Fibroblast of skin of abdomen (primary cell): ENCODE measurements at regions not wholly inside any gene's neighbourhood (a gene's known extent, or its start where the extent isn't known, plus 50 kb on each side); places are given as distances from the start of the nearest gene placed in this dataset.
A peak's percentile ranks its signal among the peaks of the same experiment; 100 is the strongest.

Experiments
- DNase-seq: peaks from one replicate; pipeline ENCODE4 v3.0.0-alpha.2; 2013

DNA sequence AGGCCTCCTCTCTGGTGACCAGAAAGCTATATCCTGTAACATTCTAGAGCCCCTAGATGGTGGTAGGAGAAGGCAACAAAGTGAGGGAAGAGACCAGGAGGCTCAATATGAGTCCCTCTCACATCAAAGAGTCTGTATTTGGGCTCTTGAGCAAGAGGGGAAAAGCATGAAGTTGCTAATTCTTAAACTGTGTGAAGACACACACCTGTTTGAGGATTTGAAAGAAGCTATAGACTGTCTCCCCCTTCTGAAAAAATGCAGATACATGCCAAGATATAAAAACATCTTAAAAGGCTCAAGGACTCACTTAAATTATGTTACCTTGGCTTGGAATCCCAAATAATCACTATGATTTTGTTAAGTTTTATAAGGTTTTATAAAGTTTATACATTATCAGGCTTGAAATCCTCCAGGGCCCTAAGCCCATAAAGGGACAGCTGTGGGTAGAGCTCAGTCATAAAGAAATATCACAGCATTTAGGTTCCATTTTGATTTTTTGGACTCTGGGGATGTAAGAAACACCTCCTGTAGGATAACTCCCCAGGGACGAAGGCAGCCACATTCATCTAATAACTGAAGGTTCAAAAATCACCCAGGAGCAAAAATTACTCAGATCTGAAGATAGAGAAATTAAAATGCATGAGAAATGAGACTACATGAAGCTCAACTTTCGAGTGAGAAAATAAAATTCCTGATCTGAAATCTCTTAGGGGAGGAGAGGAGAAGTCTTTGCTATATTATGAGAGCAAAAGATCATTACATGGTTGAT, 136.1 kb upstream of the LGALSL start:
- DNase-seq: no peak

DNA sequence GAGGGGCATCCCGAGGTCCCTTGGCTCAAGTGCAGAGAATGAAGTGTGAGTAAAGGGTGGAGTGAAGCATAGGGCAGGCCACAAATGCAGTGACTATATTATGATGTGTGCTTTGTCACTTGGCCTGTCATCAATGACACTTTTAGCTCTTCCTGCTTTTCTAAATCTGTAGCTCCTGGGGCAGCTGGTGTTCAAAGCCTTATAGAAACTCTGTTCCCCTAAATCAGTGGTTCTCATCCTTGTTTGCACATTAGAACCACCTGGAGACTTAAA, 135.6 kb upstream of the LGALSL start:
- DNase-seq: no peak

DNA sequence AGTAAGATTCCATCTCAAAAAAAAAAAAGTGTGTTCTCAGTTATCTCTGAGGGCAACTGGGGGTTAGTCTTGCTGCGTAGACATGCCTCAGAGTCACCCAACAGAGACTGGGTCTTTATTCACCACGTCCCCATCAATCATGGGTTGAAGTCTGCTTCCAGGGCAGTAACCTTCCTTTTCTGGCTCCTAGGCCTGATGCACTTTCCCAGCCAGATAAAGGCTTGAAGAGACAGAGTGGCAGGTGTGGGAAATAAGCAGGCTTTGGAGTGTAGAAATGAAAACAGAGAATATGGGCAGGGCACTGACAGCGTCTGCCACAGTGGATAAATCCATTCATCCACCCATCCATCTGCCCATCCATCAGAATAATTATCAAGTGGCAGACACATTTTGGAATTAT, 134.1 kb upstream of the LGALSL start:
- DNase-seq: no peak

DNA sequence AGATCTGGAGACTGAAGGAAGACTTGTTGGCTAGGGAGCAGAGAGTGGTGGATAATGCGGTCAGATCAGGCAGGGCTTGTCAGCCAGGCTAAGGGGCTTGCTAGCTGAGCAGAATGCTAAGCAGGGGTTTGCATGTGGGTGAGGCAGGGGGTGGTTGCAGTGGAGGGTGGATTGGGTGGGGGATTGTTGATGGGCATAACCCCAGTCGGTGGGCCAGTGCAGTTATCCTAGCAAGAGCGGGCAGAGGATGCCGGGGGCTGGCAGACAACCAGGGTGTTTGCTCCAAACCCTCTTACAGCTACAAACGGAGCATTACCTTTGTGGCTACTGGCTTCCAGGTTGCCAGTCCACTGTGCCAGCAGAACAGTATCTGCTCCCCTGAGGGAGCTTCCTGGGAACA, 131.5 kb upstream of the LGALSL start:
- DNase-seq: no peak

DNA sequence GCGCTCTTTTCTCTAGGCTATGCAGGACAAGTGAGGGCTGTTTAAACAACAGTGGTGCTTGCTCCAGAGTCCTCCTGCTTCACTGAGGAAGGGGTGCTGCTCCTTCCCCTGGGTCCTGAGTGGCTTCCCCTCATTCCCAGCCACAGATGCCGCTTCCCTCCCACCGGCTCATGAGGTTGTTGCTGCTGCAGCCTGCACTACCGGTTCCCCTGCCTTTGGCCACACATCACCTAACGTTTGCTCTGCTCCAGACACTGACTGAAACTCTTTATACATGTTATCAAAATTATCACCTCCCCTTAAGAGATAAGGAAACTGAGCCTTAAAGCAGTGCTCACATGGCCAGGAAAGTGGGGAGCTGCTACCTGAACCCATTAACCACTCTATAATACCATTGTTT, 130.8 kb upstream of the LGALSL start:
- no peak for DNase-seq

DNA sequence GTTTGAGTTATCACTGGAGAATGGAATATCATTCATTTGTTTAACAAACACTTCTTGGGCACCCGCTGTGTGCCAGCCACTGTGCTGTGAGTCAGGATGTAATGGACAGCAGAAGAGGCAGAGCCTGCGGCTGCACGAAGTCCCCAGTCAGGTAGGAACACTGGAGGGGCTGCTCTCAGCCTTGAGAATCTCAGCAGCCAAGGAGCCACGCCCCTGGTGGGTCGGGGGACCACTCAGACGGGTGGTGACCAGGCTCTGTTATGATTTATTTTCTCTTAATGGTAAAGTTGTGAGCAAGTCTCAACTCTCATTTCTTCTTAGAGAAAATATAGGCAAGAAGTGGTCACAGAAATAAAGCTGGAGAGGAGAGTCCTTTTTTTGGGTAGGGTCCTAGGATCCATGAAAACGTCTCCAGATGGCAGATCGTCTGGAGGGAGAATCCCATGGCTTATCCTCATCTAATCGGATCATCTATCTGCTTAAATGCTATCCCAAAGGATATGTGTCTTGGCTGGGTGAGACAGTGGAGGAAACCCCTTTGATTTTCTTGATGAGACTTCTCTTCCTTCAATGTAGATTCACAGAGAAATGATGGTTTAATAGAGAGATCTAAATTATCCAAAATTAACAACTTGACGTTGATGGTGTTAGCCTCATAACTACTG, 129.1 kb upstream of the LGALSL start:
- DNase-seq: no peak

DNA sequence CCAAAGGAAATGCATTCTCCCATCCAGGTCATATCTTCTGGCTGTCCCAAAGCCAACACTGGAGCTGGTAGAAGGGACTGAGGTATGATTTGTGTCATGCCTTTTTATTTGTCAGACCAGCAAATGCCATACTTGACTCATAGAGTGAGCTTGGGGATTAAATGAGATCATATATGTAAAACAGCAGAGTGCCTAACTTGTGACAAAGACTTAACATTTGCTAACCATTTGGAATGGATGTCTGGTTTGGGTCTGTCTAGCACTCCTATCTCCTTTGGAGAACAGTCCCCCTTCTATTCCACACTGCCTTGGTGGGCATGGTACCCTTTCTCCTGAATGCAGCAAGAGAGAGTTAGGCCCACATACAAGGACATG, 128.5 kb upstream of the LGALSL start:
- no peak for DNase-seq

DNA sequence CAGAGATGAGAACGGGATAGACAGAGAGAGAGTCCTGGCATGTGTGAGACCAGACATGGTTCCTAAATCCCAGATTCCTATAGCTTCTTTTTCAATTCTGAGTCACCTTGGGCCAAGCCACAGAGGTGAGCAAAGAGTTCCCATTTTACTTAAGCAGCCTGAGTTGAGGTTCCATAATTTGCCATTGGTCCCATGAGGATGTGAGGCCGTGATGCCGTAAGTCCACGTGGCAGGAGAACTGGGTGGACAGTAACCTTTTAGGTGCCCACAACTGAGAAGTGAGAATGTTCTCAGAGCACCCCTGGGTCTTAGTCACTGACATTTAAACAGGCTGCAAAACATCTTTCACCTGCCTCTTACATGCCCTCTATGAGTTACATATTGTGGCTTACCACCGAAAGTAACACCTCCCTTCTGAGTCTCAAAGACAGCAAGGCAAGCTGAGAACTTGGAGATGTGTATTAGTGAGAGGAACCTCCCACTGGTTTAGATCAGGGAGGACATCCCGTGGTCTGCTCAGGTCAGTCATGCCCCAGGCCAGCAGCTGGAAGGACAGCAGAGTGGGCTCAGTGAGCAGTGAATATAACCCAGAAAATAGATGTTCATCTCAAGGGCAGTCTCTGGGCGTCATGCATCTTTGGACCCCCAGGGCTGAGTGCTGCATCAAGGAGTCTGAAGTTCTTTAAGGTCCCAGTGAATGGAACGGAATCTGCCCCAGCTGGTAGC, 127.9 kb upstream of the LGALSL start:
- no peak for DNase-seq

DNA sequence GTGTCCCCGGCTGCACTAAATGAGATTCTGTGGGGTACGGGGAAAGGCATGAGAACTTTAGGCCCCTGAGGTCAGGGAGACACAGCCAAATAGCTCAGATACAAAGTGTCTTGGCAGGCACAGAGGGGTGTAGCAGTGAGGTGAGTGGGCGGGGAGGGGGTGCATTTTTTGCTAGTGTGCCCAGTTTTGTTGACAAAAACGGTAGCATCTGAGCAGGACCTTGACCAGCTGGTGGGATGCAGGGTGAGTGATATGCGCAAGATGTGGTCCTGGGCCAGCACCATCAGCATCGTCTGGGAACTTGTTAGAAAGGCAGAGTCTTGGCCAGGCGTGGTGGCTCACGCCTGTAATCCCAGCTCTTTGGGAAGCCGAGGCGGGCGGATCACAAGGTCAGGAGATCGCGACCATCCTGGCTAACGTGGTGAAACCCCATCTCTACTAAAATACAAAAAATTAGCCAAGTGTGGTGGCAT, 127.3 kb upstream of the LGALSL start:
- DNase-seq: no peak

DNA sequence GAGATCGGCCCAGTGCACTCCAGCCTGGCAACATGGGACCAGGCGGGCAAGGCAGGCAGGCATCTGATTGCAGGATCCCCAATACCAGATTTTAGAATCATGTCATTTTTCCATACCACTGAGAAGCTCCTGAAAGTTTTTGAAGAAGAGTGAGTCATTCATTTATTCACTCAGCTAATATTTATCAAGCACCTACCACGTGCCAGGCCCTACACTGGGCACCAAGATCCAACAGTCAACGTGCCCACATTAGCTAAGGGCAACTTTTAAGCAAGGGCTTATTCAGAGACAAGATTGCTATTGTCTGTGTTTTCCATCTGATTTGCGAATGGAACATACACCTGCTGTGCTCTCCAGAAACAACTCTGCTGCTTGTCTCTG, 126.8 kb upstream of the LGALSL start:
- no peak for DNase-seq

DNA sequence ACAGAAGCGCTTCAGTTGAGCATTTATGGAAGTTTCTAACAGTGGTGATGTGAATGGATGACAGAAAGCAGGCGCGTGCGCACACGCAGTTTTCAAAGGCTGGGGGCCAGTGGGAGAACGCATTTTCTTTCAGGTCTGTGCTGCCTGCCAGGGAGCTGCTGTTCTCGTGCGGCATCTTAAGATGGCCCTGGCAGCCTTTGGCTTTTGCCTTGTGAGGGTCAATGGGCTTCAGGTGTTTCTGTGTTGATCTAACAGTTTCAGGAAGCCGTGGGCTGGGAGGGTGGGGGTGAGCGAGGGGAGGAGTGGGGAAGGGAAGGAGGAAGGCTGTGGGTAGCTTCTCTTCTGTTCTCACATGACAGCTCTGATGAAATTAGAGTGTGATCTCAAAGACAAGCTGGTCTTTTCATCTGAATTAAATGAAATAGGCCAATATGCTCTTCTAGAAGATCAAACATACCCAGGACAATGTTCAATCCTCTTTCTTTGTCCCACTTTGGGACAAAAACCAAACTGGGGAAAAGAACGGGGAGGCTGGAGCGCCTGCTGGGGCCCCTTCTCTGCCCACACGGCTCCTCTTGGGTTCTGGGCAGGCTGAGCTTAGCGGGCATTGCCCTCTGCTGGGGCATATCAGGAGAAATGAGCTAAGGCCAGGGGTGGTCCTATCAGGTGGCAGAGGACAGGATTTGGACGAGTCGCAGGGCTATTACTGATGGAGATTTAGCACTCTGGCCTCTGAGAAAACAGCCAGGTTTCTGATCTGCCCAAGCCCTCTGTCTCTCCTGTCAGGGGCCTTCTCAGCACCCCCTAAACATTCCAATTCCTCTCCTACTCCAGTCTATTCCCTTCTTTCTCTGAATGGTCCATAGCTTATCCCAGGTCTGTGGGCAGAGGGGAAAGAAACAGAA, 126.2 kb upstream of the LGALSL start:
- DNase-seq: peak; percentile 38

DNA sequence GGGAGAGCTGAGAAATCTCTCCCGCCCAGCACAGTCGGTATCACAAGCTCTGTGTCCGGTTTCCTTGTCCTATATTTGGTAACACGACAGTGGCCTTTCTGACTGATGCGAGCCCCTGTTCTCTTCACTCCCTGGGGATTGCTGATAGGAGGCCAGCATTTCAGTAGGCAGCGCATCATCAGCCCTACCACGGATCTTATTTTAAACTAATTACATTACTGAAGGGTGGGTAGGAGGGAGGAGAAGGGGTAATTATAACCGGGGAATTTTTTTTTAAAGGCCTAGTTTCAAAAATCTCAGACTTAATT, 125.6 kb upstream of the LGALSL start:
- DNase-seq: no peak

DNA sequence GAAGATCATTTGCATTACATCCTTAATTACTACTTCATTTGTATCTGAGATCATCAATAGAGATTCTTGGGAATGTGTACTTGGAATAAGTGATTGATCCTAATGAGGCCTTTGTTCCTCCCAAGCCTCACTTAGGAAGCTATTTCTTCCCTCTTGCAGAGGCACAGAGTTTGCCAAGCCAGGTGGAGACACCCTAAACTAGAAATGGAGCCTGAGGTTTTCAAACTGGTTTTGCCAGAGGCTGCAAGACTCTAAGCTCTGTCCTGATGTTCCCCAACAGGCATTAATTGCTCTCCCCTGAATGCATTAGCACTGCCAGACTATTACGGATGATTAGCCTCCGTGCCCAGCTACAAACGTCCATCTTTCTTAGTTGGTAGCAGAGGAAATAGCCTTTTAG, 125.2 kb upstream of the LGALSL start:
- no peak for DNase-seq

DNA sequence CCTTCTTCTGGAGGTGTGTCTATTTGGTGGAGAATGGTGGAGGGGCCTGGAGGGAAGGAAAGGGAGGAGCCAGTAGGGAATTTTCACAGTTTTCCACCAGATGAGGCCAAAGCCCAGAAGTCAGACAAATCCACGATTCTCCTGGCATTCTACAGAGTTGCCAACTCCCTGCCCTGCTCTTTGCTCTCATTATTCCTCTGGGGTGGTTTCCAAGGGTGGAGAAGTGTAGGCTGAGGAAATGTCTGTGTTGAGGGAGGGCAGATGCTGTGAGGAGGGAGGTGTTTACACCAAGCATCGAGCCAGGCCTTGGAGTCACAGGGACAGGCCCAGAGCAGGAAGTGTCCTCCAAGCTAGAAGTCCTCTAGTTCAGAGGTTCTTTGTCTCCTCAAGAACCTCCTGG, 124.1 kb upstream of the LGALSL start:
- DNase-seq: no peak

DNA sequence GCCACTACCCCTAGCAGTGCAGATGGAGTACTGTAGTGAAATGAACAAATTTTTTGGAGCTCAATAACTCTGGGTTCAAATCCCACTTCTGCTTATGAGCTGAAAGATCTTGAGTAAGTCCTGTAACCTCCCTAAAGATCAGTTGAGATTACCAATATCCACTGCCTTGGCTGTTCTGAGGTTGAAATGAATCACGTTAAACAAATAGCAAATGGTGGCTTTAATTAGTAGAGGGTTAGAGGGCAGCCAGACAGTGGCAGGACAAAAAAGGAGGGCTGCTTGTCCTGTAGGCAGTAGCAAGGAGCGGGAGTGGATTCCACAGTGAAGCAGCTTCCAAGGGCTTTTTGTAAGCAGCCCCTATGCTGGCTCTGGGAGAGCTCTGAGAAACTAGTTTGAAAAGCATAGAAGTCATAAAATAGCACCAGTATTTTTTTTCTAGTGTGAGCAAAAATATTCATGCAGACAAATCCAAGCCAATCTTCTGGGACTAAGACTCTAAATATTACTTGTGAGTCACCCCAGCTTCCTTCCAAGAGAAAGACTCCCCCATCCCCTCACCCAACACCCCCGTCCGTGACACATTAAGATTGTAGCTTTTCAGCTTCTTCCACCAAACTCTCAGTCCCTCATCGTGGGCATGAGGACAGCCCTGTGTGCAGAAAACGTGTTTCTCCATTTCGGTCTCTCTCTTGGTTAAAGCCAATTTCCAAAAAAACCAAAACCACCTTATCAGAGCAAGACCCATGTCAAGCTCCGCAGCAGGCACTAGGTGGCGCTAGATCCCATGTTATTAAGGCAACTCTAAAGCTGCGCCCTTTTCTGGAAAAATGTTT, 123.5 kb upstream of the LGALSL start:
- DNase-seq: peak; percentile 84

DNA sequence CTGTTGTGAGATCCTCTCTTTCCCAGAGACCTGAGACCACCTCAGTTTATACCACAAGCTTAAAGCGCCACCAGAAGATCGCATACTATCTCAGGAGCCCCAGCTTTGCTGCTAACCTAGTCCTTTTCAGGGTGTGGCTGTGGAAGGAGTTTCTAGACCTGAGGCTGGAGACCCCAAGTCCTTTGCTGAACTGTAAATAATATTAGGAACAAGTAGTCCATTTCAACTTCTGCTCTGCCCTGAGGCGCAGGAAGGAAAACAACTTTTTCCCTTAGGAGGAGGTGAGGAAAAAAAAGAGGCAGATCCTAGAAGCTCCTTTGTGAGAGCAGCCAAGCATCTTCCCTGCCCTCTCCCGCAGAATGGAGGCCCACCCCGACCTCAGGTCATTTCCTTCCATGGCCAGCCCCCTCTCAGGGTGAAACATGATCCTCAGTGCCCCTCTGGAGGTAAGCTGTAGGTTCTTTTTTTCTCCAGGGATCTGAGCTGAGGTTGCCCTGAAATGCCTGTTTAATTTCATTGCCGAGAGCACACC, 122.8 kb upstream of the LGALSL start:
- no peak for DNase-seq

DNA sequence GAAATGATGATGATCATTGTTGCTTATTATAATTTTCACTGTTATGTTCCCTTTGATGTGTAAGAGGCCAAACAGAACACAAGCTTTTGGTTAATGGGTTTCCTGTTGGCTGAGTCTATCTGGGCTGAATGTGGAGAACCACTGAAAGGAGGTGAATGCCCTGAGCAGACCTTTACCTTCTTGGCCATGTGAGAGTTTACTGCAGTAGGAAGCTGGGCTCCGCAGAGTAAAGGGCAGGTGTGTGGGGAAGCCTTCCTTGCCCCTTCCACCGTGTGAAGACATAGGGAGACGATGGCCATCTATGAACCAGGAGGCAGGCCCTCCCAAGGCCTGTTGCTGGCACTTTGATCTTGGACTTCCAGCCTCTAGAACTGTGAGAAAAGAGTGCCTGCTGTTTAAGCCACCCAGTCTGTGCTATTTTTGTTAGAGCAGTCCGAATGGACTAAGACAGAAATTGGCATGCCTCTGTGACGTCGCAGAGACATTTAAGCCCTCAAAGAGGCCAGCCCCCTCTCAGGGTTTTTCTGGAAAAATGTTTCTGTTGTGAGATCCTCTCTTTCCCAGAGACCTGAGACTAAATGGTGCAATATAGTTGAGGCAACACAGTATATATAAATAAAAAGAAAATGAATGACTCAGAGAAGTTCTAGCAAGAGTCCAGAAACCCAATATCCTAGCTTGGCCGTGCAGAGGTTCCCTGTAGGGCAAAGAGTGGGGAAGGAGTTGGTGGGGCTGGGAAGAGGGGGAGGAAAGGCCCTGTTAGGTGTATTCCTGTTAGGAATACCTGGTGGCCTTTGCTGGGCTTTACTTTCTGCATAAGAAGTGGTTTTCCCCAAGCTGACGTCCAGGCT, 121.9 kb upstream of the LGALSL start:
- DNase-seq: no peak

DNA sequence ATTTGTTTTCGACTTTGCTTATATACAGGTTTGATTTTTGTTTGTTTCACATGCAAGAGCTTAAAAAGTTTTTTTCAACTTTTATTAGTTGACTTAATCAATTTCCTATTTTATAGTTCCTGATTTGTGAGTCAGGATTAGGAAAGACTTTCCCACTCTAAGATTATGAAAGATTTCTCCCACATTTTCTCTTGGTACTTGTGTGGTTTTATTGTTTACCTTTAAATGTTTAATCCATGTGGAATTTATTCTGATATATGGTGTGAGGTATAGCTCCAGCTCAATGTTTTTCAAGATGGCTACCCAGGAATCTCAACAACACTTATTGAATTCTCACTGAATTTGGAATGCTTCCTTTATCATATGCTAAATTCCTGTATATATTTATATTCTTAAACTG, 117.8 kb upstream of the LGALSL start:
- no peak for DNase-seq

DNA sequence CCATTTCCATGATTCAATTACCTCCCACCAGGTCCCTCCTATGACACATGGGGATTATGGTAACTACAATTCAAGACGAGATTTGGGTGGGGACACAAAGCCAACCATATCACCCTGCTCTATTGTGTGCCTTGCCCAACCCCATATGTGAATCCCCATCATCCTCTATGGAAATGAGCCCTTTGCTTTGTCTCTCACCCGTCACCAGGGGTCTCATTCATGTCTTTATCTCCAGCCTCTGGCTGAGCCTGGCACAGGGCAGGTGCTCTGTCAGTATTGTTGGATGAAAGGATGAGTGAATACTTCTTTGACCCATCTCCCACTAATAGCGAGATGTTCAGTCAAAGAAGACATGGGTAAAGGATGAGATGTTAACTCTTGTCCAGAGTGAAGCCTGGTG, 116.6 kb upstream of the LGALSL start:
- DNase-seq: no peak

DNA sequence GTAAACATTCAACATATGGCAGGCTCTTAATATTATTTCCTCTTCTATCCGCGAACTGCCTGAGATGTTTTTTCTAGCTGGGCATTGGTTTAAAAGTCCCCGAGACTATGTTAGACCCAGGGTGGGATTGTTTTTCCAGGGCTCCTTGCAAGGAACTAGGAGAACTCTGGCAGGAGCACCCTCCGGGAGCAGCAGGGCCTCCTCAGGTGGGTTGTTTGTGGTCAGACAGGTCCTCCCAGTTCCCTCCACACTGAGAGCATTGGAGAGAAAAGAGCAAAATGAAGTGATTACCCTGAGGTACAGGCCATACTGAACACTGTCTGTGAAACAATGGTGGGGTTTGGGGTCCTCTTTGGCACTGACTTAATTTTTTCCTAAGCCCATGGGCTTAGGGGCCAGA, 115.9 kb upstream of the LGALSL start:
- DNase-seq: no peak

DNA sequence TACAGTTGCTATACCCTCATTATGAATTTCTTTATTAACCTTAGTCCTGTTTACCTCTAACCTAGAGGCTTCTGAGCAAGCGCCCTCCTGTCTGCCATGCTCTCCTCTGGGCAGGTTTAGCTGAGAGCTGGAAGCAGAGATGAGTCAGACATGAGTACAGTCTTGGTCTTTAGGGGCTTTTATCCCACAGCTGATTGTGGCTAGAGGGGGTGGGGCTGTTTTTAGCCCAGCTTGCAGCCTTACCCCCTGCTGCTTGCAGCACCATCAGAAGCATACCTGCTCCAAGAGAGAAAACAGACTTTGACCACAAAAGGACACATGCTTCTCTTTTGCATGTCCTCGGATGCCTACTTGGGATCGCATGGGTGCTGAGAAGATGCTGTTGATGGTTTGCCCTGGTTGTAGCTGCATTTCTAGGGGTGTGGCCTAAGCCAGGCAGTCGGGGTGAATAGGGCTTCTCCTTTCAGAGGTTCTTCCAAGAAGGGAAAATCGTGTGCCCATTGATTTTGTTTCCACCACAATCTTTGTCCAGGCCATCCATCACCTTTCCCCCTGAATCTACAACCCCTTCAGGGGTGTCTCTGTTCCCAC, 115.0 kb upstream of the LGALSL start:
- peak; percentile 67 for DNase-seq
